ENCODE measurements at regions not wholly inside any gene's neighbourhood (a gene's known extent, or its start where the extent isn't known, plus 50 kb on each side); places are given as distances from the start of the nearest gene placed in this dataset.

DNA sequence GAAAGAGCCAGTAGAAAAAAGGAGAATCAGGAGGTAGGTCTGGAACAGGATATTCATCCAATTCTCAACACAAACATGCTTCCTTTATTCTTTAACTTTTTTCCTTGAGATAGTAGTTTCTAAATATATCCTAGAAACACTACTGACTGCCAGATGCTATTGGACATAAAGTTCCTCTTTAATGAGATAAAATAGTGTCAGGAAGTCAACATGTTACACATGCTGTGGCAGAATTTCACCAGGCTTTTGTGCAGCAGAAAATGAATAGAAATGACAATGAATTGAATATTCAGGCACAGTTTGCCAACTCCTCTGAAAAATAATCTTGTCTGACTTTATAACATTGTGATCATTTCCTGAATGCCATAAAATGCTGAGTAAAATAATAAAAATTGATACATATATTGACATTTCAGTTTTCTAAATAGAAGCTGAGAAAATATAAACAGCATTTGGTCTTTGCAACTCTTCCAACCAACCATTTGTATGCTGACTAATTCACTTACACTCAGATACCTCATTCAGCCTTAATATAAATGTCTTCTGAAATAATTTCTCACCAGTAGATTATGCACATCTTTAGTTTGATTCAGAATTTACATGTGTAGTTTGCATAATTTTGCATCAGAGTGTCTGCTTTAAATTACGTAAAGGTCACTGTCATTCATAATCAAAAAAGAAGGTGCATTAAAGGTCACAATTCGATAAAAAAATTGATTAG lies 486.1 kb upstream of the ADGRL2 start:
- no peaks in the 10 kb centered on the region for H3K27me3 Mint-ChIP-seq
- no peak overlapping the region for H3K4me3 Mint-ChIP-seq
- H3K4me1 Mint-ChIP-seq, result no peaks in the 10 kb centered on the region
- H3K36me3 Mint-ChIP-seq (ENCODE audit: low read depth), result no peaks in the 10 kb centered on the region
- intact Hi-C loops (cut with micrococcal nuclease), result no loop called here
- H3K9me3 Mint-ChIP-seq, result no peaks in the 10 kb centered on the region
- DNase-seq, result no peak
- TF ChIP-seq, protein P1, sequence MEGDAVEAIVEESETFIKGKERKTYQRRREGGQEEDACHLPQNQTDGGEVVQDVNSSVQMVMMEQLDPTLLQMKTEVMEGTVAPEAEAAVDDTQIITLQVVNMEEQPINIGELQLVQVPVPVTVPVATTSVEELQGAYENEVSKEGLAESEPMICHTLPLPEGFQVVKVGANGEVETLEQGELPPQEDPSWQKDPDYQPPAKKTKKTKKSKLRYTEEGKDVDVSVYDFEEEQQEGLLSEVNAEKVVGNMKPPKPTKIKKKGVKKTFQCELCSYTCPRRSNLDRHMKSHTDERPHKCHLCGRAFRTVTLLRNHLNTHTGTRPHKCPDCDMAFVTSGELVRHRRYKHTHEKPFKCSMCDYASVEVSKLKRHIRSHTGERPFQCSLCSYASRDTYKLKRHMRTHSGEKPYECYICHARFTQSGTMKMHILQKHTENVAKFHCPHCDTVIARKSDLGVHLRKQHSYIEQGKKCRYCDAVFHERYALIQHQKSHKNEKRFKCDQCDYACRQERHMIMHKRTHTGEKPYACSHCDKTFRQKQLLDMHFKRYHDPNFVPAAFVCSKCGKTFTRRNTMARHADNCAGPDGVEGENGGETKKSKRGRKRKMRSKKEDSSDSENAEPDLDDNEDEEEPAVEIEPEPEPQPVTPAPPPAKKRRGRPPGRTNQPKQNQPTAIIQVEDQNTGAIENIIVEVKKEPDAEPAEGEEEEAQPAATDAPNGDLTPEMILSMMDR (IDR thresholded peaks at IDR 0.05), result no peak
- ChIA-PET CTCF (no interaction called here), POLR2A (no interaction called here)
- no peak overlapping the region for H3K27ac Mint-ChIP-seq
- ATAC-seq (ENCODE audit: low read depth), result no peak

DNA sequence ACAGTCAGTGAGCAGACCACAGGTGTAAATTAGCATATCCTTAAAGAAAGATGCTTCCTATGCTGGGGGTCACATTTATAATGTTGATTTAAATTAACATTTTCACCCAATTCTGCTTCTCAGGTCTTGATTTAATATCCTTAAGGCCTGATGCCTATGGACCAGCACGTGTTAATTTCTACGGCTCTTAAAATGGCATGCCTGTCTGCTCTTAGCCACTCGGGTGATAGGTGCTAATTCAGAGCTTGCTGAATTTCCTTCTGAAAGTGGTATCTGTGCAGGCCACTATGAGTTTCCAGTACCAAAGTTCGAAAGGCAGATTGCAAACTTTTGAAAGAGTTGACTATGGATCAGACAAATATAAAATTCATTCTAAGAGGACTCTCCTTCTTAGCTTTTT lies 487.4 kb upstream of the ADGRL2 start:
- POLR2A ChIA-PET, result no interaction called here
- DNase-seq (no peak), ATAC-seq (ENCODE audit: low read depth) (no peak)
- Mint-ChIP-seq H3K27ac (no peak overlapping the region), H3K9me3 (no peaks in the 10 kb centered on the region), H3K4me1 (no peaks in the 10 kb centered on the region), H3K36me3 (ENCODE audit: low read depth) (no peaks in the 10 kb centered on the region), H3K27me3 (no peaks in the 10 kb centered on the region), H3K4me3 (no peak overlapping the region)
- intact Hi-C loops (cut with micrococcal nuclease), result no loop called here
- TF ChIP-seq, protein P1 (IDR thresholded peaks at IDR 0.05), result no peak
- CTCF ChIA-PET, result no interaction called here

DNA sequence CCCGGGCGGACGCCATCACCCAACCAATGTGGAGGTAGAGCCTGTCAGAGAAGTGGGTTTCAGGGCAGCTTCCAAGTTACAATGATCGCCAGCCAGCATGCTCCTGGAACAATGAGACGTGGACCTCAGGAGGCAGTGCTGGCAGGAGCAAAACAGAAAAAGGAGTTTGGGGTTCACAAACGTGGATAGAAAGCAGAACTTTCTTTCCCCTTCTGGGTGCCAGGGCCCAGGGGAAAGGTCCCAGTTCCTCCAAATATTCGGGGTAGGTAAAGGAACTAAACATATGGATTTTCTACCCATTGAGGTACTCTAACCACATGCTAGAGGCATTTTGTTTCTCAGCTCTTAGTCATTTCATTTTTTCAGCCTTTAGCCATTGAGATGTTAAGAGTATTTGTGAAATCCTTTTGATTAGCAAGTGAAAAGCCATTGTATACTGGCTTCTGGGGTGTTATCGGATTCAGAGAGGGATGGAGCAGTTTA lies 488.4 kb upstream of the ADGRL2 start:
- Mint-ChIP-seq H3K36me3 (ENCODE audit: low read depth) (no peaks in the 10 kb centered on the region), H3K27me3 (no peaks in the 10 kb centered on the region), H3K9me3 (no peaks in the 10 kb centered on the region), H3K27ac (no peak overlapping the region), H3K4me3 (no peak overlapping the region), H3K4me1 (no peaks in the 10 kb centered on the region)
- ChIA-PET POLR2A (no interaction called here), CTCF (no interaction called here)
- TF ChIP-seq, protein P1 (IDR thresholded peaks at IDR 0.05), result no peak
- ATAC-seq (ENCODE audit: low read depth), result no peak
- intact Hi-C loops (cut with micrococcal nuclease), result no loop called here
- DNase-seq, result no peak

DNA sequence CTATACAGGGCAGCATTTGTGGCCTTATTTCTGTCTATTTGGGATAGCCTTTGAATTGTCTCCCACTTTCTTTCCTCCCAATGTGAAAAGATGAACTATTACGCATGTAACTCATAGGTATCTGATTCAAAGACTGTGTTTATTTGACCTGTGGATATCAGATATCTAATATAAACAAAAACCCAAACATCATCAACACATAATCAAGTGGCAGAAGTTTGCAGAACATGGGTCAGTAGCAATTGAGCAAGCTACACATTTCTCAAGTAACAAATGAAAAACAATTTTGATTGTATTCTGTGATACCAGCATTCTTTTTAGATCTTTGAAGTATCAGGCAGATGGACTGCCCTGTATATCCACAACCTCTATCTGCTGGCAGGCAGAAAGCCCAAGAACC lies 490.5 kb upstream of the ADGRL2 start:
- no peaks in the 10 kb centered on the region for H3K36me3 Mint-ChIP-seq (ENCODE audit: low read depth)
- H3K4me1 Mint-ChIP-seq, result no peaks in the 10 kb centered on the region
- no peak overlapping the region for H3K27ac Mint-ChIP-seq
- POLR2A ChIA-PET, result no interaction called here
- TF ChIP-seq, protein P1 (IDR thresholded peaks at IDR 0.05), result no peak
- ATAC-seq (ENCODE audit: low read depth), result no peak
- no peak for DNase-seq
- H3K9me3 Mint-ChIP-seq, result no peaks in the 10 kb centered on the region
- intact Hi-C loops (cut with micrococcal nuclease), result no loop called here
- no peak overlapping the region for H3K4me3 Mint-ChIP-seq
- CTCF ChIA-PET, result no interaction called here
- H3K27me3 Mint-ChIP-seq, result no peaks in the 10 kb centered on the region

DNA sequence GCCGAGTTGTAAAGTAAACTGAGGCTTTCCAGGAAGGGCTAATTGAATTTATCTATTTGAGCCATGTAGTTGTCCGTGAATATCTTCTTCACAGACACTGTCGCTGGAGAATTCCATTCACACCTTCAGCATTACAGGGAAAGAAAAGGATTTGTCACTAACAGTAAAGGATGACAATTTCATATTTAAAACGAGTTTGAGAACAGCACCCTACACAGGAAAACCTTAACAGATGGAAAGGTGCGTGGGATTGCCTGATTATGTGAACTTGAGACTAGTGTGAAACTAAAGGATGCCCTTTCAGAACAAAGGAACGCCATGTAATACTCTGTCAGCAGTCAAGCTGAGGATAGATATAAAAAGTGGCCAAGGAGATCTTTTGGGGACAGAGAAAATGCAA lies 492.5 kb upstream of the ADGRL2 start:
- ATAC-seq (ENCODE audit: low read depth) (no peak), DNase-seq (no peak)
- Mint-ChIP-seq H3K9me3 (no peaks in the 10 kb centered on the region), H3K4me1 (no peaks in the 10 kb centered on the region), H3K36me3 (ENCODE audit: low read depth) (no peaks in the 10 kb centered on the region), H3K4me3 (no peak overlapping the region), H3K27ac (no peak overlapping the region), H3K27me3 (no peaks in the 10 kb centered on the region)
- CTCF ChIA-PET, result no interaction called here
- intact Hi-C loops (cut with micrococcal nuclease), result no loop called here
- POLR2A ChIA-PET, result no interaction called here
- TF ChIP-seq, protein P1 (IDR thresholded peaks at IDR 0.05), result no peak
